HL-60 (cell line): ENCODE measurements at regions not wholly inside any gene's neighbourhood (a gene's known extent, or its start where the extent isn't known, plus 50 kb on each side); places are given as distances from the start of the nearest gene placed in this dataset.

Experiments used
- GABPA ChIP-seq: IDR thresholded peaks from 2 replicates; pipeline ENCODE4 v1.6.1; 2012; ENCODE audit warnings: low read depth
- POLR2AphosphoS5 ChIP-seq: IDR thresholded peaks from 2 replicates; pipeline ENCODE4 v1.6.1; 2012; ENCODE audit warnings: low read depth
- SPI1 ChIP-seq: IDR thresholded peaks from 2 replicates; pipeline ENCODE4 v1.6.1; 2012; ENCODE audit warnings: low read depth, mild to moderate bottlenecking, borderline replicate concordance
- TF ChIP-seq, protein P1 (sequence below): IDR thresholded peaks from one replicate; pipeline ENCODE4 v1.5.1; 2011; ENCODE audit warnings: low read length, control low read depth, inconsistent platforms; ENCODE audit not compliant: insufficient read depth
- TF ChIP-seq, protein P2 (sequence below): IDR thresholded peaks from 2 replicates; pipeline ENCODE4 v1.6.1; 2012; ENCODE audit warnings: low read depth; ENCODE audit not compliant: insufficient replicate concordance

DNA sequence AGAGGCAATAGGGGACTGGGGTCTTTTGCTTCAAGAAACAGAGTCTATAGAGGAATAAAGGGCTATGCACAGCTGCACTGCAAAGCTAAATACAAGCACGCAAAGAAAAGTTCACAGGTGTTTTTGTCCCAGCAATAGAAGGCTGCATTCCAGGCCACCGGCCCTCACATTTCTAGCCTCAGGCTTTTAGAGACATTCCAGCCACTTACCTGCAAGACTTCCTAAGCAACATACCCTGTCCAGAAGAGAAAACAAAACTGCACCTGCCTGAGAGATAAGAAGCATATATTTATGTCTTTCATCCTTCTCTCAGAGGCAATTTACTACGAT is 220.5 kb downstream of the OPA1 start:
- TF ChIP-seq, protein P1, sequence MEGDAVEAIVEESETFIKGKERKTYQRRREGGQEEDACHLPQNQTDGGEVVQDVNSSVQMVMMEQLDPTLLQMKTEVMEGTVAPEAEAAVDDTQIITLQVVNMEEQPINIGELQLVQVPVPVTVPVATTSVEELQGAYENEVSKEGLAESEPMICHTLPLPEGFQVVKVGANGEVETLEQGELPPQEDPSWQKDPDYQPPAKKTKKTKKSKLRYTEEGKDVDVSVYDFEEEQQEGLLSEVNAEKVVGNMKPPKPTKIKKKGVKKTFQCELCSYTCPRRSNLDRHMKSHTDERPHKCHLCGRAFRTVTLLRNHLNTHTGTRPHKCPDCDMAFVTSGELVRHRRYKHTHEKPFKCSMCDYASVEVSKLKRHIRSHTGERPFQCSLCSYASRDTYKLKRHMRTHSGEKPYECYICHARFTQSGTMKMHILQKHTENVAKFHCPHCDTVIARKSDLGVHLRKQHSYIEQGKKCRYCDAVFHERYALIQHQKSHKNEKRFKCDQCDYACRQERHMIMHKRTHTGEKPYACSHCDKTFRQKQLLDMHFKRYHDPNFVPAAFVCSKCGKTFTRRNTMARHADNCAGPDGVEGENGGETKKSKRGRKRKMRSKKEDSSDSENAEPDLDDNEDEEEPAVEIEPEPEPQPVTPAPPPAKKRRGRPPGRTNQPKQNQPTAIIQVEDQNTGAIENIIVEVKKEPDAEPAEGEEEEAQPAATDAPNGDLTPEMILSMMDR, result no peak
- TF ChIP-seq SPI1, result no peak
- no peak for TF ChIP-seq POLR2AphosphoS5
- TF ChIP-seq, protein P2, sequence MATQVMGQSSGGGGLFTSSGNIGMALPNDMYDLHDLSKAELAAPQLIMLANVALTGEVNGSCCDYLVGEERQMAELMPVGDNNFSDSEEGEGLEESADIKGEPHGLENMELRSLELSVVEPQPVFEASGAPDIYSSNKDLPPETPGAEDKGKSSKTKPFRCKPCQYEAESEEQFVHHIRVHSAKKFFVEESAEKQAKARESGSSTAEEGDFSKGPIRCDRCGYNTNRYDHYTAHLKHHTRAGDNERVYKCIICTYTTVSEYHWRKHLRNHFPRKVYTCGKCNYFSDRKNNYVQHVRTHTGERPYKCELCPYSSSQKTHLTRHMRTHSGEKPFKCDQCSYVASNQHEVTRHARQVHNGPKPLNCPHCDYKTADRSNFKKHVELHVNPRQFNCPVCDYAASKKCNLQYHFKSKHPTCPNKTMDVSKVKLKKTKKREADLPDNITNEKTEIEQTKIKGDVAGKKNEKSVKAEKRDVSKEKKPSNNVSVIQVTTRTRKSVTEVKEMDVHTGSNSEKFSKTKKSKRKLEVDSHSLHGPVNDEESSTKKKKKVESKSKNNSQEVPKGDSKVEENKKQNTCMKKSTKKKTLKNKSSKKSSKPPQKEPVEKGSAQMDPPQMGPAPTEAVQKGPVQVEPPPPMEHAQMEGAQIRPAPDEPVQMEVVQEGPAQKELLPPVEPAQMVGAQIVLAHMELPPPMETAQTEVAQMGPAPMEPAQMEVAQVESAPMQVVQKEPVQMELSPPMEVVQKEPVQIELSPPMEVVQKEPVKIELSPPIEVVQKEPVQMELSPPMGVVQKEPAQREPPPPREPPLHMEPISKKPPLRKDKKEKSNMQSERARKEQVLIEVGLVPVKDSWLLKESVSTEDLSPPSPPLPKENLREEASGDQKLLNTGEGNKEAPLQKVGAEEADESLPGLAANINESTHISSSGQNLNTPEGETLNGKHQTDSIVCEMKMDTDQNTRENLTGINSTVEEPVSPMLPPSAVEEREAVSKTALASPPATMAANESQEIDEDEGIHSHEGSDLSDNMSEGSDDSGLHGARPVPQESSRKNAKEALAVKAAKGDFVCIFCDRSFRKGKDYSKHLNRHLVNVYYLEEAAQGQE, result no peak
- TF ChIP-seq GABPA, result no peak
